Peyer's patch (tissue), 4 donors: ENCODE measurements at regions not wholly inside any gene's neighbourhood (a gene's known extent, or its start where the extent isn't known, plus 50 kb on each side); places are given as distances from the start of the nearest gene placed in this dataset.

Experiments used
- DNase-seq, 3 donors: peaks; one replicate each; pipeline ENCODE4 v3.0.0-alpha.2; 2017 to 2019
- H3K27ac ChIP-seq, 4 donors: fragments of 200-600 bp; sonication (generic); one replicate each; pipeline ENCODE4 v1.5.1; 2016 to 2019
- H3K27me3 ChIP-seq, 2 donors: fragments of 200-600 bp; sonication (generic); one replicate each; pipeline ENCODE4 v1.5.1; 2019
- H3K36me3 ChIP-seq, 3 donors: fragments of 200-600 bp; sonication (generic); one replicate each; pipeline ENCODE4 v1.5.1; 2016 to 2019
- H3K4me1 ChIP-seq, 4 donors: fragments of 200-600 bp; sonication (generic); one replicate each; pipeline ENCODE4 v1.5.1; 2016 to 2019
- H3K4me3 ChIP-seq, 4 donors: fragments of 200-600 bp; sonication (generic); 1 replicate in 3 of 4; 2 replicates in 1 of 4; pipeline ENCODE4 v1.5.1; 2016 to 2019; ENCODE audit warnings: mild to moderate bottlenecking in 1 of 4
- H3K9me3 ChIP-seq, 4 donors: fragments of 200-600 bp; sonication (generic); one replicate each; pipeline ENCODE4 v1.5.1; 2016 to 2019; ENCODE audit warnings: mild to moderate bottlenecking in 1 of 4
- POLR2A ChIP-seq, 2 donors: fragments of 450-650 bp; IDR thresholded peaks; one replicate each; pipeline ENCODE4 v1.5.1; 2017; ENCODE audit warnings: antibody characterized with exemption in 2 of 2, mild to moderate bottlenecking in 2 of 2, moderate library complexity in 2 of 2
- TF ChIP-seq, protein P1 (sequence below), 6 experiments: fragments of 450-650 bp in 4 of 6; fragments of 200-600 bp in 2 of 6; sonication (generic) in 1 of 6; IDR thresholded peaks; one replicate each; pipeline ENCODE4 v1.5.1; 2017 to 2019; ENCODE audit warnings: antibody characterized with exemption in 6 of 6, mild to moderate bottlenecking in 3 of 6, moderate library complexity in 1 of 6

GRCh38 chr2:219765231-219765911 lies 137.9 kb downstream of the SLC4A3 start:
- DNase-seq: no peak
- no peak overlapping the region for H3K27ac ChIP-seq
- TF ChIP-seq, protein P1, sequence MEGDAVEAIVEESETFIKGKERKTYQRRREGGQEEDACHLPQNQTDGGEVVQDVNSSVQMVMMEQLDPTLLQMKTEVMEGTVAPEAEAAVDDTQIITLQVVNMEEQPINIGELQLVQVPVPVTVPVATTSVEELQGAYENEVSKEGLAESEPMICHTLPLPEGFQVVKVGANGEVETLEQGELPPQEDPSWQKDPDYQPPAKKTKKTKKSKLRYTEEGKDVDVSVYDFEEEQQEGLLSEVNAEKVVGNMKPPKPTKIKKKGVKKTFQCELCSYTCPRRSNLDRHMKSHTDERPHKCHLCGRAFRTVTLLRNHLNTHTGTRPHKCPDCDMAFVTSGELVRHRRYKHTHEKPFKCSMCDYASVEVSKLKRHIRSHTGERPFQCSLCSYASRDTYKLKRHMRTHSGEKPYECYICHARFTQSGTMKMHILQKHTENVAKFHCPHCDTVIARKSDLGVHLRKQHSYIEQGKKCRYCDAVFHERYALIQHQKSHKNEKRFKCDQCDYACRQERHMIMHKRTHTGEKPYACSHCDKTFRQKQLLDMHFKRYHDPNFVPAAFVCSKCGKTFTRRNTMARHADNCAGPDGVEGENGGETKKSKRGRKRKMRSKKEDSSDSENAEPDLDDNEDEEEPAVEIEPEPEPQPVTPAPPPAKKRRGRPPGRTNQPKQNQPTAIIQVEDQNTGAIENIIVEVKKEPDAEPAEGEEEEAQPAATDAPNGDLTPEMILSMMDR (IDR thresholded peaks at IDR 0.05): no peak
- TF ChIP-seq POLR2A (IDR thresholded peaks at IDR 0.05): no peak
- no peaks in the 10 kb centered on the region for H3K9me3 ChIP-seq
- H3K4me3 ChIP-seq: no peak overlapping the region
- no peaks in the 10 kb centered on the region for H3K27me3 ChIP-seq
- no peaks in the 10 kb centered on the region for H3K36me3 ChIP-seq
- no peaks in the 10 kb centered on the region for H3K4me1 ChIP-seq

DNA sequence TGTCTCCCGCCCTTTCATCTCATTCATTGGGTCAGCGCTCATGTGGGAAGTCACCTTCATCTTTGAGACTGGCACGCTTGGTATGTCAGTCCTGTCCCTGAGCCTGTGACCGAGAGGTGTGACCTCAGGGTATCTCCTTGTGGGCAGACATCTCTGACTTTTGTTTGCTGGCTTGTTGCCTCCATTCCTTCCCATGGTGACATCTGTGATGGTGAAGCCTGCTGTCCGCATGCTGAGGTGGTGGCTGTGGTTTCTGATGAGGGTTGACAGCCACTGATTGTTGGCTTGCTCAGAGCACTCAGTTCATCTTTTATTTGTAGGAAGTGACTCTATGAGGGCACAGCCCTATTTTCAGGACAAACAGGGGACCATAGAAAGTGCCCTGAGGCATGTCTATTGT lies 139.2 kb downstream of the SLC4A3 start:
- Histone ChIP-seq H3K4me1 (no peaks in the 10 kb centered on the region), H3K27ac (no peak overlapping the region), H3K9me3 (no peaks in the 10 kb centered on the region), H3K27me3 (no peaks in the 10 kb centered on the region), H3K36me3 (no peaks in the 10 kb centered on the region), H3K4me3 (no peak overlapping the region)
- no peak for TF ChIP-seq POLR2A (IDR thresholded peaks at IDR 0.05)
- TF ChIP-seq, protein P1 (IDR thresholded peaks at IDR 0.05): no peak
- DNase-seq: no peak

DNA sequence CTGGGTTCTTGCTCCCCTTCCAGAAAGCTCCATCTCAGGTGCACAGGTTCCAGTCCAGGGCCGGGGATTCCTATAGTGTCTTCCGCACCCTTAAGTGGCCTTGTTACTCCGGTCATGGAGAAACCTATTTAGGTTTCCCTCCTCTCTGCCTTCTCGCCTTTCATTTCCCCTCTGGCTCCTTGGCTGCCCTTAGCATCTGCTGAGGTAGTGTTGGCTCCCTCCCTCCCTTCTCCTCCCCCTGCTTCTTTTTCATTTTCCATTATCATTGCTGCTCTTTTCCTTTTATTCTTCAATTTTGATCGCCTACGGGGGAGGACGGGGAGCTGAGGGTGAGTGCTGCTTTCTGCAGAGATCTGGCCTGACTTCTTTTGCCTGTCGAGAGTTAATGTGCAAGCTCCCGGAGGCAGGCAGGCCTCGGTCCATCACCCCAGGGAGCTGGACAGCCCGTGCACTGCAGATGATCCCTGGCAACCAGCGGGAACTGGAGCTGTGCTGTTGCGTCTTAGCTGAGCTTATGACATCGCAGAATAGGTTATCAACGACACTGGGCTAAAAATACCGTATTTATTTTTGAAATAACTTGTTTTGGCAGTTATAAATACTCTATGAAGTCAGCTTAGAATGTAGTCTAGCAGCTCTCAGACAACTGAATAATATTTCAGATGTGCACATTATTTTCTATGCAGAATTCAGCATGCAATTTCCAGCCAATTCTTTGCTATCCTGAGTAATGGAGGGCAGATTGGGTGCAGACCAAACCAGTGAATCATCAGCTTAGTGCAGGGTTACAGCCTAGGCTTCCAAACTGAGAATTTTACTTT lies 141.9 kb downstream of the SLC4A3 start:
- DNase-seq: no peak
- Histone ChIP-seq H3K4me1 (no peaks in the 10 kb centered on the region), H3K36me3 (no peaks in the 10 kb centered on the region), H3K4me3 (no peak overlapping the region), H3K27ac (no peak overlapping the region), H3K27me3 (no peaks in the 10 kb centered on the region), H3K9me3 (no peaks in the 10 kb centered on the region)
- TF ChIP-seq, protein P1 (IDR thresholded peaks at IDR 0.05): no peak
- TF ChIP-seq POLR2A (IDR thresholded peaks at IDR 0.05): no peak

GRCh38 chr2:219772103-219772635 lies 144.7 kb downstream of the SLC4A3 start:
- Histone ChIP-seq H3K4me3 (no peak overlapping the region), H3K27ac (no peak overlapping the region), H3K4me1 (no peaks in the 10 kb centered on the region), H3K27me3 (no peaks in the 10 kb centered on the region), H3K36me3 (no peaks in the 10 kb centered on the region), H3K9me3 (no peaks in the 10 kb centered on the region)
- TF ChIP-seq, protein P1 (IDR thresholded peaks at IDR 0.05): no peak
- no peak for TF ChIP-seq POLR2A (IDR thresholded peaks at IDR 0.05)
- DNase-seq: no peak

GRCh38 chr2:219772697-219773096 lies 145.3 kb downstream of the SLC4A3 start:
- H3K36me3 ChIP-seq: no peaks in the 10 kb centered on the region
- H3K27ac ChIP-seq: no peak overlapping the region
- no peaks in the 10 kb centered on the region for H3K4me1 ChIP-seq
- TF ChIP-seq, protein P1 (IDR thresholded peaks at IDR 0.05): no peak
- TF ChIP-seq POLR2A (IDR thresholded peaks at IDR 0.05): no peak
- no peaks in the 10 kb centered on the region for H3K27me3 ChIP-seq
- H3K9me3 ChIP-seq: no peaks in the 10 kb centered on the region
- DNase-seq: no peak
- no peak overlapping the region for H3K4me3 ChIP-seq
